ENCODE measurements at regions not wholly inside any gene's neighbourhood (a gene's known extent, or its start where the extent isn't known, plus 50 kb on each side); places are given as distances from the start of the nearest gene placed in this dataset.

DNA sequence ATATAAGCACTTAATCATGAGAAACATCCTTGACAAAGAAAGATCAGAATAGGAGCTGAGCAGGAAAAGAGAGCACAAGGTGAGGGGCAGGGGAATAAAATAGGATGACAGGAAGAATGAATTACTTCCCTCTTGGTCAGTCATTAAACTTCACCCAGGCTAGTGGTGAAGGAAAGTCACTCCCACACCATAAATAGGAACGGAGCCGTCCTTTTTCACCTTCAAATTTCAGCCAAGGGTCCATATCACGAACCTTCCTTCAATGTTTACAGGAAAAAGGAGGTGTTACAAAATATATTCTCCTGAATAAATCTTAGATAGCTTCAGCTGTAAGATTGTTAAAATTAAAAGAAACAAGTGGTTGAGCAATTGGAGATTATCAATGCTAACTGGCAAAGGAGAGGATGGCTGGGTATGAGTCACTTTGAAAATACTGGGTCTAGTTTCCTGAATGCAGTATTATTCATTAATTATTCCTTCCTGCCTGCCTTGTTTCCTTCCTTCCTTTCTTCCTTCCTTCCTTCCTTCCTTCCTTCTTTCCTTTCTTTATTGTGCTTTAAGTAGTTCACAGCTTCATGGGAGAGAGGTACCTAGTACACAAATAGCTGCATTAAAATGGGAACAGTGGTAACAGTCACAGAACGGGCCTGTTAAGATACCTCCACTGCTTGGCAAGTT lies 292.3 kb upstream of the ID2 start:
- TF ChIP-seq, protein P1, sequence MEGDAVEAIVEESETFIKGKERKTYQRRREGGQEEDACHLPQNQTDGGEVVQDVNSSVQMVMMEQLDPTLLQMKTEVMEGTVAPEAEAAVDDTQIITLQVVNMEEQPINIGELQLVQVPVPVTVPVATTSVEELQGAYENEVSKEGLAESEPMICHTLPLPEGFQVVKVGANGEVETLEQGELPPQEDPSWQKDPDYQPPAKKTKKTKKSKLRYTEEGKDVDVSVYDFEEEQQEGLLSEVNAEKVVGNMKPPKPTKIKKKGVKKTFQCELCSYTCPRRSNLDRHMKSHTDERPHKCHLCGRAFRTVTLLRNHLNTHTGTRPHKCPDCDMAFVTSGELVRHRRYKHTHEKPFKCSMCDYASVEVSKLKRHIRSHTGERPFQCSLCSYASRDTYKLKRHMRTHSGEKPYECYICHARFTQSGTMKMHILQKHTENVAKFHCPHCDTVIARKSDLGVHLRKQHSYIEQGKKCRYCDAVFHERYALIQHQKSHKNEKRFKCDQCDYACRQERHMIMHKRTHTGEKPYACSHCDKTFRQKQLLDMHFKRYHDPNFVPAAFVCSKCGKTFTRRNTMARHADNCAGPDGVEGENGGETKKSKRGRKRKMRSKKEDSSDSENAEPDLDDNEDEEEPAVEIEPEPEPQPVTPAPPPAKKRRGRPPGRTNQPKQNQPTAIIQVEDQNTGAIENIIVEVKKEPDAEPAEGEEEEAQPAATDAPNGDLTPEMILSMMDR (IDR thresholded peaks at IDR 0.05) = no peak
- no peak for TF ChIP-seq POLR2A (IDR thresholded peaks at IDR 0.05)
